ENCODE measurements at regions not wholly inside any gene's neighbourhood (a gene's known extent, or its start where the extent isn't known, plus 50 kb on each side); places are given as distances from the start of the nearest gene placed in this dataset.

DNA sequence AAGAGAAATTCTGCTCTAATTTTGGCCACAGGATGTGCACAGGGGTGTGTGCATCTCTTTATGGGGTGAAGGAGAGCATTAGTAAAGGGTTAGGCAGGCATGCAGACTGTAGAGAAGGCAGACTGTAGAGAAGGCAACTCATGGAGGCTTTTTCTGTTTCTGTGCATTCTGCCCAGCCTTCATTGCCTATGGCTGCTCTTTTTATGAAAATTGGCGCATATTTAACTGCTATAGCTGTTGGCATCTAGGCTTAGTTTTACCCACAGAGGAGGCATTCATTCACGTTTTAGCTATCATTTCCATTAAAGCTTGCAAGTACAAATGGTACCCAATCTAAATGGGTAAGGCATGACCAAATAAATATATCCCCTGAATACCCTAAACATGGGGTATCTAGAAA is 286.8 kb upstream of the ID4 start:
- TF ChIP-seq, protein P1, sequence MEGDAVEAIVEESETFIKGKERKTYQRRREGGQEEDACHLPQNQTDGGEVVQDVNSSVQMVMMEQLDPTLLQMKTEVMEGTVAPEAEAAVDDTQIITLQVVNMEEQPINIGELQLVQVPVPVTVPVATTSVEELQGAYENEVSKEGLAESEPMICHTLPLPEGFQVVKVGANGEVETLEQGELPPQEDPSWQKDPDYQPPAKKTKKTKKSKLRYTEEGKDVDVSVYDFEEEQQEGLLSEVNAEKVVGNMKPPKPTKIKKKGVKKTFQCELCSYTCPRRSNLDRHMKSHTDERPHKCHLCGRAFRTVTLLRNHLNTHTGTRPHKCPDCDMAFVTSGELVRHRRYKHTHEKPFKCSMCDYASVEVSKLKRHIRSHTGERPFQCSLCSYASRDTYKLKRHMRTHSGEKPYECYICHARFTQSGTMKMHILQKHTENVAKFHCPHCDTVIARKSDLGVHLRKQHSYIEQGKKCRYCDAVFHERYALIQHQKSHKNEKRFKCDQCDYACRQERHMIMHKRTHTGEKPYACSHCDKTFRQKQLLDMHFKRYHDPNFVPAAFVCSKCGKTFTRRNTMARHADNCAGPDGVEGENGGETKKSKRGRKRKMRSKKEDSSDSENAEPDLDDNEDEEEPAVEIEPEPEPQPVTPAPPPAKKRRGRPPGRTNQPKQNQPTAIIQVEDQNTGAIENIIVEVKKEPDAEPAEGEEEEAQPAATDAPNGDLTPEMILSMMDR (IDR thresholded peaks at IDR 0.05; ENCODE audit: low read length): no peak
- TF ChIP-seq EZH2 (IDR thresholded peaks at IDR 0.05; ENCODE audit: borderline replicate concordance, low read length): no peak

All from OCI-LY1 (cell line).